PFSK-1 (cell line): ENCODE measurements at regions not wholly inside any gene's neighbourhood (a gene's known extent, or its start where the extent isn't known, plus 50 kb on each side); places are given as distances from the start of the nearest gene placed in this dataset.

Experiments
- SIN3A ChIP-seq: IDR thresholded peaks from 2 replicates; pipeline ENCODE4 v1.6.1; 2012; ENCODE audit warnings: mild to moderate bottlenecking, low read length, moderate library complexity, borderline replicate concordance; ENCODE audit not compliant: insufficient read depth
- TF ChIP-seq, protein P1 (sequence below), 2 experiments: IDR thresholded peaks; 2 replicates each; pipeline versions ENCODE4 v1.6.1 to v1.8.0; 2011 to 2012; ENCODE audit warnings: low read depth in 2 of 2, low read length in 2 of 2, control low read depth in 1 of 2, inconsistent platforms in 1 of 2, mild to moderate bottlenecking in 1 of 2, moderate library complexity in 1 of 2; ENCODE audit not compliant: insufficient read depth in 1 of 2

DNA sequence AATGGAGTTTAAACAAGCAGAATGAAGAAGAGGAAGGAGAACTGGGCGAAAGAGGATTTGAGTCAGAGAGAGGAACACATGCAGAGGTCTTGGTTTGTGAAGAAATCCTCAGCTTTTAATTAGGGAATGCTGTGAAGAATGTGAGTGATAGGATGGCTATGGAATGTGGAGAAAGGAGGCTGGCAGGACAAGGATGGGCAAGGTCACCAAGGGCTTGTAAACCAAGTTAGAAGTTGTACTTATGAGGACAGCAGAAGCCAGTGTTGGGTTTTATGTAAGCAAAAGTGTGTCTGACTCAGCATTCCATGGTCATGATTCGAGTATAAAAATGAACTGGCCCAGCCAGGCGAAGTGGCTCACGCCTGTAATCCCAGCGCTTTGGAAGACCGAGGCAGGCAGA is 60.0 kb upstream of the IL12A start:
- TF ChIP-seq, protein P1, sequence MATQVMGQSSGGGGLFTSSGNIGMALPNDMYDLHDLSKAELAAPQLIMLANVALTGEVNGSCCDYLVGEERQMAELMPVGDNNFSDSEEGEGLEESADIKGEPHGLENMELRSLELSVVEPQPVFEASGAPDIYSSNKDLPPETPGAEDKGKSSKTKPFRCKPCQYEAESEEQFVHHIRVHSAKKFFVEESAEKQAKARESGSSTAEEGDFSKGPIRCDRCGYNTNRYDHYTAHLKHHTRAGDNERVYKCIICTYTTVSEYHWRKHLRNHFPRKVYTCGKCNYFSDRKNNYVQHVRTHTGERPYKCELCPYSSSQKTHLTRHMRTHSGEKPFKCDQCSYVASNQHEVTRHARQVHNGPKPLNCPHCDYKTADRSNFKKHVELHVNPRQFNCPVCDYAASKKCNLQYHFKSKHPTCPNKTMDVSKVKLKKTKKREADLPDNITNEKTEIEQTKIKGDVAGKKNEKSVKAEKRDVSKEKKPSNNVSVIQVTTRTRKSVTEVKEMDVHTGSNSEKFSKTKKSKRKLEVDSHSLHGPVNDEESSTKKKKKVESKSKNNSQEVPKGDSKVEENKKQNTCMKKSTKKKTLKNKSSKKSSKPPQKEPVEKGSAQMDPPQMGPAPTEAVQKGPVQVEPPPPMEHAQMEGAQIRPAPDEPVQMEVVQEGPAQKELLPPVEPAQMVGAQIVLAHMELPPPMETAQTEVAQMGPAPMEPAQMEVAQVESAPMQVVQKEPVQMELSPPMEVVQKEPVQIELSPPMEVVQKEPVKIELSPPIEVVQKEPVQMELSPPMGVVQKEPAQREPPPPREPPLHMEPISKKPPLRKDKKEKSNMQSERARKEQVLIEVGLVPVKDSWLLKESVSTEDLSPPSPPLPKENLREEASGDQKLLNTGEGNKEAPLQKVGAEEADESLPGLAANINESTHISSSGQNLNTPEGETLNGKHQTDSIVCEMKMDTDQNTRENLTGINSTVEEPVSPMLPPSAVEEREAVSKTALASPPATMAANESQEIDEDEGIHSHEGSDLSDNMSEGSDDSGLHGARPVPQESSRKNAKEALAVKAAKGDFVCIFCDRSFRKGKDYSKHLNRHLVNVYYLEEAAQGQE (IDR thresholded peaks at IDR 0.05; ENCODE audit: insufficient read depth in 1 of 2, low read depth in 2 of 2, low read length in 2 of 2) = no peak
- no peak for TF ChIP-seq SIN3A
